H1 (cell line): ENCODE measurements at regions not wholly inside any gene's neighbourhood (a gene's known extent, or its start where the extent isn't known, plus 50 kb on each side); places are given as distances from the start of the nearest gene placed in this dataset.

Experiments
- HDAC6 ChIP-seq: IDR thresholded peaks from one replicate; pipeline ENCODE4 v1.7.1; 2012; ENCODE audit warnings: low read depth, mild to moderate bottlenecking, inconsistent platforms, low read length, moderate library complexity
- MAFK ChIP-seq: IDR thresholded peaks from 2 replicates; pipeline ENCODE4 v1.6.1; 2012; ENCODE audit warnings: low read depth, mild to moderate bottlenecking, improper control_type of control experiment, low read length
- POLR2AphosphoS5 ChIP-seq: IDR thresholded peaks from 2 replicates; pipeline ENCODE4 v1.6.1; 2011; ENCODE audit warnings: low read depth, low read length
- SAP30 ChIP-seq: fragments of 300-600 bp; sonication (generic); IDR thresholded peaks from 2 replicates; pipeline ENCODE4 v1.7.1; 2012; ENCODE audit warnings: low read length, moderate library complexity, mild to moderate bottlenecking, inconsistent platforms; ENCODE audit not compliant: insufficient read depth, insufficient replicate concordance
- TF ChIP-seq, protein P1 (sequence below), 3 experiments: IDR thresholded peaks; 1 replicate in 2 of 3; 2 replicates in 1 of 3; pipeline versions ENCODE4 v1.5.1 to v1.6.1; 2011; ENCODE audit warnings: low read length in 3 of 3, mild to moderate bottlenecking in 3 of 3, inconsistent platforms in 2 of 3, low read depth in 1 of 3, moderate library complexity in 1 of 3; ENCODE audit not compliant: insufficient read depth in 1 of 3; ENCODE audit errors: control extremely low read depth in 1 of 3

- TF ChIP-seq POLR2AphosphoS5 (no peak), SAP30 (no peak), MAFK (no peak), HDAC6 (no peak)
- TF ChIP-seq, protein P1, sequence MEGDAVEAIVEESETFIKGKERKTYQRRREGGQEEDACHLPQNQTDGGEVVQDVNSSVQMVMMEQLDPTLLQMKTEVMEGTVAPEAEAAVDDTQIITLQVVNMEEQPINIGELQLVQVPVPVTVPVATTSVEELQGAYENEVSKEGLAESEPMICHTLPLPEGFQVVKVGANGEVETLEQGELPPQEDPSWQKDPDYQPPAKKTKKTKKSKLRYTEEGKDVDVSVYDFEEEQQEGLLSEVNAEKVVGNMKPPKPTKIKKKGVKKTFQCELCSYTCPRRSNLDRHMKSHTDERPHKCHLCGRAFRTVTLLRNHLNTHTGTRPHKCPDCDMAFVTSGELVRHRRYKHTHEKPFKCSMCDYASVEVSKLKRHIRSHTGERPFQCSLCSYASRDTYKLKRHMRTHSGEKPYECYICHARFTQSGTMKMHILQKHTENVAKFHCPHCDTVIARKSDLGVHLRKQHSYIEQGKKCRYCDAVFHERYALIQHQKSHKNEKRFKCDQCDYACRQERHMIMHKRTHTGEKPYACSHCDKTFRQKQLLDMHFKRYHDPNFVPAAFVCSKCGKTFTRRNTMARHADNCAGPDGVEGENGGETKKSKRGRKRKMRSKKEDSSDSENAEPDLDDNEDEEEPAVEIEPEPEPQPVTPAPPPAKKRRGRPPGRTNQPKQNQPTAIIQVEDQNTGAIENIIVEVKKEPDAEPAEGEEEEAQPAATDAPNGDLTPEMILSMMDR (IDR thresholded peaks at IDR 0.05; ENCODE audit: control extremely low read depth in 1 of 3, insufficient read depth in 1 of 3, low read depth in 1 of 3, low read length in 3 of 3): peak in 2 of 3 experiments; percentile 22 to 39; a peak in 2 of 4 replicates
Measured at GRCh38 chr21:20040768-20041167, 957.4 kb upstream of the NCAM2 start.
